ENCODE measurements at regions not wholly inside any gene's neighbourhood (a gene's known extent, or its start where the extent isn't known, plus 50 kb on each side); places are given as distances from the start of the nearest gene placed in this dataset.
A peak's percentile ranks its signal among the peaks of the same experiment; 100 is the strongest.
"Not testable (repeated sequence)": the region's sequence is repeated elsewhere in the genome, so short reads cannot be mapped to it uniquely, and the experiment has no call there.

- DNase-seq, result no peak
Observed at GRCh38 chr15:81763304-81763703, 282.5 kb downstream of the MEX3B start.

DNA sequence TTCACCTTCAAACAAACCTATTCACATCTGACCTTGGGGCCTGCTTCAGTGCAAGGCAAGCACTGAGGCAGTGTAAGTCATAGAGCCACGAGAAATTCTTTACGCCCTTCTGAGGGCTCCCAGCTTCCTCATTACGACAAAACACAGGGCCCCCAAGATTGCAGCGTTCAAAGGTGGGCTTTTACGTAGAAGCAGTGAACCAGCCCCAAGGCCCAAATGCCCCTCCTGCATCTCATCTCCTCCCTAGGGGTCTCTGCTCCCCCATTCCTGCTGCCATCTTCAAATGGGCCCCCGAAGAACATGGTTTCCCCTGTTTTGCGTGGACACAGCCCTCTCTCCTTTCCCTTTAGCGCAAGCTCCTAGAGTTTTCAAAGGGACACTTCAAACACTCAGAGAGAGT is 285.1 kb downstream of the MEX3B start:
- no peak for DNase-seq

DNA sequence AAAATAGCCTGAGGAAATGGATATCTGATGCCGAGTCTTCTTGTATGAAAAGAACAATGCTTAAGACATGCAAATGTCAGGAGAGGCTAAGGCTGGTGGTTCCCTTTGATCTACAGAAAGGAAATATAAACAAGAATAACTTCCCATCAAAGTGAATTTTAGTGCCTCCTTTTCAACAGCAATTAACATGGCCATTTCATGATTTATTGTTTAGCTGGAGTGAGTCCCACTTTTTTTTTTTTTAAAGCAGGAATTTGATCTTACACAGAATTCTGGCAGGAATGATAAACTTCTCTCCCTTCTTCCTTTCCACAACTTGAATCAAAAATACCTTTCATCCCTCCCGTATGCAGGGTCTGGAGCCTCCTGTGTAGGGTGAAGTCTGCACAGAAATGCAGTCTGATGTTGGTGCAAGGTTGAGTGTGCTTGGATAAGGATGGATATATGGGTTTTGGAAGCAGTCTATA is 287.0 kb downstream of the MEX3B start:
- DNase-seq, result no peak

- DNase-seq, result no peak
Observed at GRCh38 chr15:81755626-81756025, 290.2 kb downstream of the MEX3B start.

- DNase-seq, result no peak
Observed at GRCh38 chr15:81754078-81754477, 291.7 kb downstream of the MEX3B start.

- DNase-seq, result no peak
Observed at GRCh38 chr15:81752974-81753373, 292.8 kb downstream of the MEX3B start.

GRCh38 chr15:81752546-81752942 is 293.3 kb downstream of the MEX3B start:
- DNase-seq, result peak; percentile 84

DNA sequence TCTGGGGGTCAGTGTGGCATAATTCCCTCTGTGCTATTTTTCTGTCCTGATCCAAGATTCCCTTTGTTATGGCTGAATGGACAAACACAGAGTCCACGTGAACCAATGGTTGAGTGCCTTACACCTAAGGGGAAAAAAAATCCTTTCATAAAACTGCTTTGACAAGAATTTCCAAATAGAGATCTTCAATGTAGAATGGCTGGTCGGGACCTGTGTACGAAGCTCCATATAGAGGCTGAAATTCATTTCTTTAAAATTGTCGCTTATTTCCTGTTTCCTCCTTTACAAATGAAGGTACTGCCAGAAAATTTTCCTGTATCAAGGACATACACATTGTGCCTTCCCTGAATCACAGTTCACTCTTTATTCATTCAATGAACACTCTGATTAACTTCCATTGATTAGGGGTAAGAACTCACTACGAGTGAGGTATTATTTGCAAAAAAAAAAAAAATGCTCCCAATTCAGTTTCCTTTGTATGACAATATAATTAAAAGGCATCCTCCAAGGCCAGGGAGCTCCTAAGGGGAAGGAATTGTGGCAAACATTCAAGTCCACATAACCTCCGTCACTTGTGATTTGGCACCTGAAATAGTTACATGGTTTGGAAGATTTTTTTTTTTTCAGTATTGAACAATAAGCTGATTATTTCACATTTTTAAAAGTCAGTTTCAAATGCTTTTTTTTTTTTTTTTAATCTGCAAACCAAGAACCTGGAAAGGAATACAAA is 293.8 kb downstream of the MEX3B start:
- DNase-seq, result no peak

- DNase-seq, result no peak
Observed at GRCh38 chr15:81751256-81751655, 294.6 kb downstream of the MEX3B start.

DNA sequence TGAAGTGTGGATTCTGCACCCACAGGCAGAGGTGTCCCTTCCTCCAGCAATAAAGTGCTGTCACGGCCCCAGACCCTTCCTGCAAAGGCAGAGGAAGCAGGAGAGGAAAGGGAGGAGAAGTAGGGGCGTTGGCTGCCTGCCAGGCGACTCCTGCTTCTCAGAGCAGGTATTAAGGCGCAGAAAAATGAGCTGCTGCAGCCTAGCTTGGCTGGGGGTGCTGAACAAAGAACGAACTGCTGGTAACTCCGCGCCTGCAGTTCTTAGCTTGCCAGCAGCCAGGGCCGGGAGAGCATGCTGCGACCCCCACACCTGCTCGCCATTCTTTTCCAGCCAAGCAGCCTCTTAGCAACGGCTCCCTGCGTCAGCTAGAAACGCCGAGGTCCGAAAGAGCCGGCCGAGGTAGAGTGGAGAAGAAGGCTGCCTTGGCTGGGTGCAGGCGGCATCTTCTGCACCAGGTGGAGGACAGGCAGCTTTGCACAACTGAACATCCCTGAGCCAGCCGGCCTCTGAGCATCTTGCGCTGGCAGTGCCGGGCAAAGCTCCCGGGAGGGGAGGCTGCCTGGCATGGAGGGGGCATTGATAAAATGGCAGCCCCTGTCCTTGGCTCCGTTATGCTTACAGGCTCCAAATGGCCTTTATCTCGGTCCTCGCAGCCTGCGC is 296.0 kb downstream of the MEX3B start:
- no peak for DNase-seq

DNA sequence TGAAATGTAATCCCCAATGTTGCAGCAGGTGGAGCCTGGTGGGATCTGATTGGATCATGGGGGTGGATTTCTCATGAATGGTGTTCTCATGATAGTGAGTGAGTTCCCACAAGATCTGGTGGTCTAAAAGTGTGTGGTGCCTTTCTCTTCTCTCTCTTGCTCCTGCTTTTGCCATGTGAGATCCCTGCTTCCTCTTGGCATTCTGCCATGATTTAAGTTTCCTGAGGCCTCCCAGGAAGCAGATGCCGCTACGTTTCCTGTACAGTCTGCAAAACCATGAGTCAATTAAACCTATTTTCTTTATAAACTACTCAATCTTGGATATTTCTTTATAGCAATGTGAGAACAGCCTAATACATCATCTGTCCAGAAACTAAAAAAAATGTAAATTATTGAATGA is 298.3 kb downstream of the MEX3B start:
- no peak for DNase-seq

GRCh38 chr15:81747026-81747425 is 298.8 kb downstream of the MEX3B start:
- DNase-seq, result no peak

DNA sequence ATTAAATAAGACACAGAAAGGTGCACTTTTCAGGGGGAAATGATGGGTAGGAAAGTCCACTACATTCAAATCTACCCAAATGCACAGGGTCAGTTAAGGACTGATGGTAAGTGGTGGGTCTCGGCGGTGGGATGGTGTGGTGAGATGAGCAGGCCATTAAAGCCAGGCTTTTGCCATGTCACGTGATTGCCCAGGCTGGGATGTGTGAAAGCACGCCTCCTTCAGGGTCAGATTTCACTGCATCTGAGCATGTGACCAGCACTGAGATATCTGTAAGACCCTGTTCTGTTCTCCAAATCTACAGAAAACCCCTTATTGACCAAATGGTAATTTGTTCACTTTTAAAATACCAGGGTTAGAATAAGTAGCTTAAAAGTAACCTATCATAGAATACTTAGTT is 301.5 kb downstream of the MEX3B start:
- no peak for DNase-seq

- no peak for DNase-seq
Observed at GRCh38 chr15:81740416-81740815, 305.4 kb downstream of the MEX3B start.

DNA sequence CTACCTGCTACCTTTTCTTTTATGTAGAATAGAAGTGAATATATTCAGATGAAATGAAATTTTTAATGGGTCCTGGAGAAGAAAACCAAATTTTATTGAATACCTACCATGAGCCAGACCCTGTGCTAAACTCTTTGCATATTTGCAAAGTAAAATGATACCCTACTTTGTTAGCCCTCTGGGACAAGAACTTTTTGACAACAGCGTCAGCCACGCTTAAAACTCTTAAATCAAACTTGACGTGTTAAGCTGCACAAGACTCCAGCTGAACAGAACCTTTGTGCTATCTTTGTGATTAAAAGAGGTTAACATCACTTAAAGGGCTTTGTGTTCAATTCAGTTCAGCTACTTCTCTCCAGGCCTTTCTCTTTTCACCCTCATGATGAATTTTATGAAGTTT is 316.5 kb downstream of the MEX3B start:
- no peak for DNase-seq

DNA sequence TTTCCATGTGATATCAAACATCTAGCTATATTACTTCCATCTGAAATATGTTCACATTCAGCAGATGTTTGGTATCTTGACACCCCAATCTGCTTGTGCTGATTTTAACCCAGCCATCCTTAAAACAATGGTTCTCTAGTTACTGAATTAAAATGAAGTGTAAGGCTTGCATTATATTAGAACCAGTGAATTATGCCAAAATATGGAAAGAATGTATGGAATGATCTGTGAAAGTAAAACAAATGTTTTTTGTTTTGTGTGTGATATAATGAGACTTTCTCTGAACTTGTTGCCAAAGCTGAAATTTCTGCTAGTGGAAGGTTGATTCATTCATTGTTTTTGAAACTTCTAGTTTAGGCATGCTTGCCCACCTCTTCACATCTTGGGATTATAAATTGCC is 317.1 kb downstream of the MEX3B start:
- DNase-seq, result no peak

DNA sequence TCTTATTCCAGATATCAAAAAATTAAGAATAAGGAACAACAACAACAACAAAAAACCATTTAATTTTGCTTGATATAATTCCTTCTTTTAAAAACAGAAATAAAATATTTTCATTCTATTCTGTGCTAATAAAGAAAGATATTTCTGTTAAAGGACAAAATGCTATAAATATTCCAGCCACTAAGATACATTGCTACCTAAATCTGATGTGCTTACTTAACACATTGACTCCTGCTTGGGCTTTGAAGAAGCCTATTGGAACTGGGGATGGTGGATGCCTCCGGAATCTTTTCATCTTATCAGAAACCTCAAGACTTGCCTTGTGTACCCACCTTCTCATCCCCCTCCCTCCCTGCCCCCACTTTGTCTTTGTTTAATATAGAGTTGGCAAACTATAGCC is 320.2 kb downstream of the MEX3B start:
- DNase-seq, result no peak

DNA sequence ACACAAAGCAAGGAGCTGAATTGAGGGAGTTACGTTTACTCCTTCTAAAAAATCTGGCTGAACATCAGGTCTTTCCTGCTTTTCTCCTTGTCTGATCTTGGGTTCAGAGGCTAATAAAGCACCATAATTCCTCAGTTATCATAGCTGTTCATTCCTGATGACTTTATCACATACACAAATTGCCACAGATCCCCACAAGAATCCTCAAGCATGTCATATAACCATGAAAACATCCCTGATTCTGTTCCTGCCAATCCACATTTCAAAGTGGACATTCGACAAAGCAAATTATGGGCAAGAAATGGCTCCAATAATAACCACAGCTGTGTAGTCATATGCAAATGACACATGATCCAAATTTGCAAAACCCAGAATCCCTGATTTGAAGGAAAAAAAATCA is 321.3 kb downstream of the MEX3B start:
- DNase-seq, result no peak

GRCh38 chr15:81723701-81724100 is 322.1 kb downstream of the MEX3B start:
- DNase-seq, result no peak

GRCh38 chr15:81723113-81723651 is 322.6 kb downstream of the MEX3B start:
- no peak for DNase-seq

DNA sequence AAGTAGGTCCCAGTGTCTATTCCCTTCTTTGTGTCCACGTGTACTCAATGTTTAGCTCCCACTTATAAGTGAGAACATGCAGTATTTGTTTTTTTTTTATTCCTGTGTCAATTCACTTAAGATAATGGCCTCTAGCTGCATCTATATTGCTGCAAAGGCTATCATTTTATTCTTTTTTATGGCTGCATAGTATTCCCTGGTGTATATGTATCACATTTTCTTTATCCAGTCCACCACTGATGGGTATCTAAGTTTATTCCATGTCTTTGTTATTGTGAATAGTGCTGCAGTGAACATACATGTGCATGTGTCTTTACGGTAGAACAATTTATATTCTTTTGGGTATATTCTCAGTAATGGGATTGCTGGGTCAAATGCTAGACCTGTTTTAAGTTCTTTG is 329.4 kb downstream of the MEX3B start:
- DNase-seq, result not testable (repeated sequence)

GRCh38 chr15:81710328-81710727 is 335.5 kb downstream of the MEX3B start:
- DNase-seq, result no peak

- not testable (repeated sequence) for DNase-seq
Observed at GRCh38 chr15:81706816-81707346, 332.9 kb upstream of the TMC3 start.

DNA sequence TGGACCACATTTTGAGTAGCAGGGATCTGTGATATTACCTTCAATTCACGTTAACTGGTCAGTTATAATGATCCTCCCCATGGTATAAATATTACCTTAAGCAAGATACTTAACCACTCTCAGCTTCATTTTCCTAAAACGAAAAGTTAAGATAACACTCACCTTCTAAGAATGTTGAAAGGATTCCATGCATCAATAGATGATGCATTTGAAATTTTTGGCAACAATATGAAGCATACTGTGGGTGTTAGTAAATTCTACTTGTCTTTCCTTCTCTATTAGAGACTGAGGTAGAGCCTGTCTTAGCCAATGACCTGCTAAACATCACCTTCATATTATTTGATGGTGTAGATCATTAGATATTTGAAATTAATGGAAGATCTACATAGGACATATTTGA is 331.7 kb upstream of the TMC3 start:
- not testable (repeated sequence) for DNase-seq
